PFSK-1 (cell line): ENCODE measurements at regions not wholly inside any gene's neighbourhood (a gene's known extent, or its start where the extent isn't known, plus 50 kb on each side); places are given as distances from the start of the nearest gene placed in this dataset.

Experiments
- POLR2AphosphoS5 ChIP-seq: IDR thresholded peaks from 2 replicates; pipeline ENCODE4 v1.6.1; 2012; ENCODE audit warnings: low read depth, mild to moderate bottlenecking, control low read depth, low read length, moderate library complexity
- REST ChIP-seq, 2 experiments: IDR thresholded peaks; 2 replicates each; pipeline versions ENCODE4 v1.6.1 to v1.8.0; 2011 to 2012; ENCODE audit warnings: low read depth in 2 of 2, low read length in 2 of 2, control low read depth in 1 of 2, inconsistent platforms in 1 of 2, mild to moderate bottlenecking in 1 of 2, moderate library complexity in 1 of 2; ENCODE audit not compliant: insufficient read depth in 1 of 2
- SIN3A ChIP-seq: IDR thresholded peaks from 2 replicates; pipeline ENCODE4 v1.6.1; 2012; ENCODE audit warnings: mild to moderate bottlenecking, low read length, moderate library complexity, borderline replicate concordance; ENCODE audit not compliant: insufficient read depth
- TAF1 ChIP-seq: IDR thresholded peaks from 2 replicates; pipeline ENCODE4 v1.6.1; 2012; ENCODE audit warnings: low read length, control low read depth, borderline replicate concordance; ENCODE audit not compliant: insufficient read depth

GRCh38 chr22:48354096-48354495 lies 1473.6 kb downstream of the BRD1 start:
- TF ChIP-seq REST (IDR thresholded peaks at IDR 0.05; ENCODE audit: insufficient read depth in 1 of 2, low read depth in 2 of 2, low read length in 2 of 2) (no peak), POLR2AphosphoS5 (no peak), TAF1 (no peak), SIN3A (no peak)
